HG02759 (cell line): ENCODE measurements at regions not wholly inside any gene's neighbourhood (a gene's known extent, or its start where the extent isn't known, plus 50 kb on each side); places are given as distances from the start of the nearest gene placed in this dataset.
"Not testable (repeated sequence)": the region's sequence is repeated elsewhere in the genome, so short reads cannot be mapped to it uniquely, and the experiment has no call there.

Experiments used
- ATAC-seq: cut with Tn5 transposase; IDR thresholded peaks from one replicate; pipeline ENCODE4 v1.9.1; 2021; ENCODE audit warnings: mild to moderate bottlenecking, moderate library complexity; ENCODE audit not compliant: unreplicated experiment

DNA sequence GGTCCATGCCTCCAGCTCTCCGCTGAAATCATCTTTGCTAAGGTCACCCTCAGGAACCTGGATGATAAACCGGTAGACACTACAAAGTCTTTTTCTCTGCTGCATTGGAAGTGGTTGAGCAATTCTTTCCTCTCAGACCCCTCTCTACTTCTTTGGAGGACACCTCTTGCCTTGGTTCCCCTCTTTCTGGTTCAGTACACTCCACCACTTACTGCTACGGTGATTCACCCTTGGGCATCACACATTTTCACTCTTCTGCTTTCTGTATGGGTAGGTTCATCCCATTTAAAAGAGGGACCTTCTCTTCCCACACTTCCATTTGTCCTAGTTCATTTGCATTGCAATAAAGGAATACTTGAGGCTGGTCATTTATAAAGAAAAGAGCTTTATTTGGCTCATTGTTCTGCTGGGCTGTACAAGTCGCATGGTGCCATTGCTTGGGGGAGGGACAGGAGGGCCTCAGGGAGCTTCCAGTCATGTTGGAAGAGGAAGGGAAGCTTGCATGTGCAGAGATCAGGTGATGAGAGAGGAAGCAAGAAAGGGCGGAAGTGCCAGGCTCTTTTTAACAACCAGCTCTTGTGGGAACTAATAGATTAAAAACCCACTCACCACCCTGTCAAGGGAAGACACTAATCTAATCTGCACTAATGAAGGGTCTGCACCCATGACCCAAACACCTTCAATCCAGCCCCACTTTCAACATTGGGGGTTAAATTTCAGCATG is 149.7 kb upstream of the TMEM170B start:
- ATAC-seq = no peak

- no peak for ATAC-seq
Measured at GRCh38 chr6:11386726-11387125, 150.8 kb upstream of the TMEM170B start.

GRCh38 chr6:11386323-11386722 is 151.2 kb upstream of the TMEM170B start:
- peak; percentile 56 for ATAC-seq

DNA sequence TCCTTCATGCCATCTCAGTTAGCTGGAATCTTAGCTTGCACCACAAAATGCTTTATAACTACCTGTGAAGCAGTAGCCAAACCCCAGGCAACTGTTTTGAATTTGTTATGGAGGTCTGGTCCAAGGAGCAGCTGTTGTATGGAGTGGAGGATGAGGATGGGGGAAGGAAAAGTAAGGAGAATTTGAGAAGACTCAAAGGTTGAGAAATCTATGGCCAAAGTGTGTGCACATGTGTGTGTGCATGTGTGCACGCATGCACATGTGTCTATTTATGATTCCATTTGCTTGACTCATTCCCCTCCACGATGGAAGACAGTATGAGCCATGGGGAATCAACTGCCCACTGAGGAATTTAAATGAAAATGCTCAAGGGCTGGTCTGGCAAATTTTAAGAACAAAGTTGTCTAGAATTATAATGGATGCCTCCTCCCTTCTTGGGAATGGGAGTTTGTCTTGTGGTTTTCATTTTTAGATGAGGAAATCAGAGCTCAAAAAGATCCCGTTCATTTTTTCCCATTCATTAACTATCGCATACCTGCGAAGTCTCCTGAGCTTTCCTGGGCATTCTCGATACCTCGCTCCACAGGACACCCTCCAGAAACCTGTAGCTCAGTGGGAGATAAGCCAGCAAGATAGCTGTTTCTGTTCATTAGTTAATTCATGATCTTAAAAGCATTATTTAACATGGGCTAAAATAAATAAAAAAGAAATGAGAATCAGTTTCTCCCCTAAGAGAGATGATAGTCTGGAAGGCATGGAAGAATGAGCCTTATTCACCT is 152.3 kb upstream of the NEDD9 start:
- ATAC-seq = no peak

GRCh38 chr6:11381801-11382513 is 149.5 kb upstream of the NEDD9 start:
- ATAC-seq = peak; percentile 85

- no peak for ATAC-seq
Measured at GRCh38 chr6:11380969-11381744, 148.7 kb upstream of the NEDD9 start.

GRCh38 chr6:11380549-11380948 is 148.1 kb upstream of the NEDD9 start:
- ATAC-seq = no peak

- ATAC-seq = no peak
Measured at GRCh38 chr6:11379805-11380204, 147.3 kb upstream of the NEDD9 start.

GRCh38 chr6:11378639-11379038 is 146.2 kb upstream of the NEDD9 start:
- no peak for ATAC-seq

DNA sequence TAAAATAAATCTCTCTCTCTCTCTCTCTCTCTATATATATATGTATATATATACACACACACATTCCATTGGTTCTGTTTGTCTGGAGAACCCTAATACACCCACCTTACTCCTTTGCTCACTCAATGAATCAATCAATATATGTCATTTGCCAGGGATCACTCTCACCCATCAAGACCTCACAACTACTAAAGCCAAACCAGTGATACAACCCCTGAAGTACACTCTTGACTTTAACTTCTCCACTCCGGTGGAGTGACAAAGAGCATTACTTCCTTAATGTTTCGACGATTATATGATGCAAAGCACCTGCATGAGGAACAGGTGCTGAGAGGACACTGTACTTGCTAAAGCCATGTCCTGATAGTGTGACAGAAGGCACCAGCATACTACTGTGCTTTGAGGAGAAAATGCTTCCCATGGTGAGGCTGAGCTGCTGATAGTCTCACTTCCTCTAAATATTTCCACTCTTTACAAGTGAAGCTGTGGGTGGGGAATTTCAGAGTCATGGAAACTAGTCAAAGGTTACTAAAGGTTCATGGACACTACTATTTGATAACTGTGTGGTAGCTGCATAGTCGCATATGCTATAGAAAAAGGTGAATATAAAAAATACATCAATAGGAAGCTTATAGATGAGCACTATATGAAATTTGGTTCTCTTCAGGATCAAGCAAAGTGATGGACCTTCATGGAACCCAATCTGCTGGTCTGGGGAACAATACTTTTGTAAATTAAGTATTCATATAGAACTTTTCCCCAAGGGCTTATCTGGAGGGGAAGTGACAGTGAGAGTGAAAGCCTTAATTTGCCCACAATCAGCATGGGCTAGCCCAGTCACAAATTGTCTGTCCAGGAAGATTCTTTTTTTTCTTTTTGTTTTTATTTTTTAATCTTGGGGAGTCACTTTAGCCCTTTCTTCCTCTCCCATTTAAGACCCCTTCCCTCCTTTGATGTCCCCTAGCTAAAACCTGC is 141.9 kb upstream of the NEDD9 start:
- peak; percentile 92 for ATAC-seq

DNA sequence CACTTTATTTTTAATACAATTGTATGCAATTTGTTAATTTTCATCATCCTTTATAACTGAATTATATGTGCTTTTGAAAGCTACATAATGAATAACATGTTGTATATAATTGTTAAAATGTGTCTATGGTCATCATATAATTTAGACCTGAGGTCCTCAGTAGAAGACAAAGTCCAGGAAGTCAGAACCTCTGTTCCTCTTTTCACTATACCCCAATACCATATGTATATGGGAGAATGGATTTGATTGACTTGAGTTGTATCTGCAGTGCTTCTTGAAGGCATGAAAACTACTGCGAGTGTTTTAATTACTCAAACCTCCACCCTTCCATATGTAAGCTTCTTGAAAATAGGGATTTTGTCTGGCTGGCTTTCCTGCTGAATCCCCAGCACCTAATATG is 140.7 kb upstream of the NEDD9 start:
- no peak for ATAC-seq

- not testable (repeated sequence) for ATAC-seq
Measured at GRCh38 chr6:11372186-11372790, 139.8 kb upstream of the NEDD9 start.

DNA sequence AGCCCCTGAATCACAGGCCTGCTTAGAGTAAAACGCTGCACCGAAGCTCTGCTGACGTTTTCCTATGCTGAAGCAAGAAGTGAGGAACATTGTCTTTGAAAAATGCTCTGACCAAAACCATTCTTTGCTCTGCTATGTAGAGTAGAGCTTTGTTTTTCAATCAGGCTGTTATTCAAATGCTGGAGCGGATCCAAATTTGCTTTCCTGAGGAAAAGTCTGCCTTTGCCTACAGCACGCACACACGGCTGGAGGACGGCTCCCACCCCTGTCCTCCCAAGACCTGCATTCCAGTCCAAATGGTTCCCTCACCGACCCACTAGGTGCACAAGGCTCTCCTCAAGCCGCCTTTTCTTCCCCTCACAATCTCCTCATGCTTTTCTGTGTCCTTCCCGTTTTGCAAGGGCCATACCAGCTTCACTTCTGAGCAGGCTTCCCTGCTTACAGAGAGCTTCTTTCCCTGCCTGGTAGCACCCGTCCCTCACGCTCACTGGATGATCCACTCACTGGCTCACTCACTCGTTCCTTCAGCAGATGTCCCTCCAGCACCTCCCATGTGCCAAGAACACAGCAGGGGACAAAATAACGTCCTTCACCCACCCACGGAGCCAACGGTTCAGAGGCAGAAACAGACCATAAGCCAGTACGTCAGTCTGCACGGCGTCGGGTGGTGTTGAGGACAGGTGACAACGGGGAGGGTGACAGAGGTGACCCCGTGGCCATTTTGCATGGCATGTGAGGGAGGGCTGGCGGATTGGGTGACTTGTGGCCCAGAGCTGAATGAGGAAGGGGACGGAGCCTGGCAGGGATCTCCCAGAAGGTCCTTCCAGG is 137.9 kb upstream of the NEDD9 start:
- no peak for ATAC-seq

DNA sequence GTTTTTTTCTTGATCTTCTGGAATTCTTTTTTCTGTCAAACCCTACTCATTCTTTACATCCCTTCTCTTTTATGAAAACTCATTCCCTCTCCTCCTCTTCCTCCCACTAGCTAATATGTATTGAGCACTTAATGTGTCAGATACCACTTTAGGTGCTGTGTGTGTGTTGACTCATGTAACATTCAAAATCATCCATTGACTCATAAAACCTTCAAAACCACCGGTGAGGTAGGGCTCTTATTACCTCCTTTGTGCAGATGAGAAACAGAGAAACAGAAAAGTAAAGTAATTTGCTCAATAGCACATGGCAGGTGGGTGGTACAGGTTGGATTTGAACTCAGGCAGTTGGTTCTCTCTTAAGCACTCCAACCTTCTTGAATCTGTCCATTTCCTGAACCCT is 136.3 kb upstream of the NEDD9 start:
- ATAC-seq = peak; percentile 40

DNA sequence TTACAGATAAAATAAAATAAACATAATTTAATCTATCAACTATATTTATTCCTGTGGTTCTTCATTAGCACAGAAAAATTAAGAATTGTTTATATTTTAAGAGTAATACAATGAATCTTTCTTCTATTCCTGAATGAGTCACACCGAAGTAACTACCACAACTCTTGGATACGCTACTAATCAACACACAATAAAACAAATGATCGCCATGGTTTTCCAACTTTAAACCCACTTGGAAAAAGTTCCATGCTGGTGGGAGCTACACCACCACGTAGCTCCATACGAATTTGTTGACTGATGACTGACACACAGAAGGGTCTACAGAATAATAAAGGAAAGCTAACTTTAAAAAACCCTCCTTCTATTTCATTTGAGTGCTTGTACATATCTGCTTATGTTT is 135.8 kb upstream of the NEDD9 start:
- no peak for ATAC-seq

DNA sequence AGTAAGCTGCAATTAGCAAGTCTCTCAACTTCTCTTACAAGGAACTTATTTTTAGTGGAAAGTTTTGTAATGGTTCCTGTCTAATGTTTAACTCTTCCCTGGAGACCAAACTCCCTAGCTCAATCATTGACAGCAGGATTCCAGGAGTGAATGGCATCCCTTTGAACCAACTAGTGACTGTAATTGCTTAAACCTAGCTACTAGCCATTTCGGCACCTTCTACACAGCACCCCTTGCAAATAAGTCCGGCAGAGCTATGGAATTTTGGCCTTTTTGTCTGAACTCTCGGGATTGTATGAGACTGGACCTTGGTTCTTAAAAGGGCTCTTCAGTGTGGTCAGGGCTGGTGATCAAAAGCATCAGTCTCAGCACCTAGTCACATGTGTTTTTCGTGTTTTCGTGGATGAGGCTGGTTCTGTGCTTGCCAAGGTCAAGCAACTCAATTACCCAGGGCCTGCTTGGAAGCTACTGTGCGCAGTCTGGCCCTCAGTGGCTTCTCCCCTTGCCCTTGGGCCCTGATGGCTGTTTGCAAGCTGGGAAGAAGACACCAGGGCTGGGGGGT is 135.3 kb upstream of the NEDD9 start:
- no peak for ATAC-seq

- no peak for ATAC-seq
Measured at GRCh38 chr6:11366934-11367637, 134.6 kb upstream of the NEDD9 start.
